ENCODE measurements at regions not wholly inside any gene's neighbourhood (a gene's known extent, or its start where the extent isn't known, plus 50 kb on each side); places are given as distances from the start of the nearest gene placed in this dataset.
"Not testable (repeated sequence)": the region's sequence is repeated elsewhere in the genome, so short reads cannot be mapped to it uniquely, and the experiment has no call there.

- no peak for DNase-seq (ENCODE audit: low spot score)
Observed at GRCh38 chr20:59462249-59462648, 142.1 kb upstream of the PHACTR3 start.

GRCh38 chr20:59463541-59463940, 140.8 kb upstream of the PHACTR3 start:
- DNase-seq (ENCODE audit: low spot score) = no peak

- no peak for DNase-seq (ENCODE audit: low spot score)
Observed at GRCh38 chr20:59466107-59466815, 138.1 kb upstream of the PHACTR3 start.

- no peak for DNase-seq (ENCODE audit: low spot score)
Observed at GRCh38 chr20:59468831-59469230, 135.5 kb upstream of the PHACTR3 start.

GRCh38 chr20:59469267-59470252, 134.8 kb upstream of the PHACTR3 start:
- no peak for DNase-seq (ENCODE audit: low spot score)

- DNase-seq (ENCODE audit: low spot score) = no peak
Observed at GRCh38 chr20:59470521-59470920, 133.8 kb upstream of the PHACTR3 start.

GRCh38 chr20:59471653-59472421, 132.5 kb upstream of the PHACTR3 start:
- no peak for DNase-seq (ENCODE audit: low spot score)

GRCh38 chr20:59473742-59474141, 130.6 kb upstream of the PHACTR3 start:
- DNase-seq (ENCODE audit: low spot score) = no peak

GRCh38 chr20:59481067-59481466, 123.3 kb upstream of the PHACTR3 start:
- DNase-seq (ENCODE audit: low spot score) = no peak

GRCh38 chr20:59481477-59482018, 122.8 kb upstream of the PHACTR3 start:
- DNase-seq (ENCODE audit: low spot score) = no peak

- DNase-seq (ENCODE audit: low spot score) = no peak
Observed at GRCh38 chr20:59482351-59483187, 121.8 kb upstream of the PHACTR3 start.

GRCh38 chr20:59483481-59483880, 120.9 kb upstream of the PHACTR3 start:
- no peak for DNase-seq (ENCODE audit: low spot score)

GRCh38 chr20:59484228-59484627, 120.1 kb upstream of the PHACTR3 start:
- DNase-seq (ENCODE audit: low spot score) = no peak

- DNase-seq (ENCODE audit: low spot score) = no peak
Observed at GRCh38 chr20:59485576-59486454, 118.5 kb upstream of the PHACTR3 start.

- DNase-seq (ENCODE audit: low spot score) = not testable (repeated sequence)
Observed at GRCh38 chr20:59488459-59488858, 115.9 kb upstream of the PHACTR3 start.

- DNase-seq (ENCODE audit: low spot score) = not testable (repeated sequence)
Observed at GRCh38 chr20:59490196-59491004, 113.9 kb upstream of the PHACTR3 start.

- DNase-seq (ENCODE audit: low spot score) = no peak
Observed at GRCh38 chr20:59491884-59492283, 112.5 kb upstream of the PHACTR3 start.

GRCh38 chr20:59493926-59494325, 110.4 kb upstream of the PHACTR3 start:
- DNase-seq (ENCODE audit: low spot score) = no peak

GRCh38 chr20:59495166-59495565, 109.2 kb upstream of the PHACTR3 start:
- DNase-seq (ENCODE audit: low spot score) = no peak

Data from hematopoietic multipotent progenitor cell treated with erythropoietin and hydrocortisone succinate and interleukin-3 and kit ligand, for 17 days (in vitro differentiated cells).